Small intestine (tissue), 7 donors: ENCODE measurements at regions not wholly inside any gene's neighbourhood (a gene's known extent, or its start where the extent isn't known, plus 50 kb on each side); places are given as distances from the start of the nearest gene placed in this dataset.

Experiments used
- DNase-seq, 2 donors: peaks; one replicate each; pipeline versions ENCODE4 v3.0.0 to v3.0.0-alpha.2; 2013
- FAIRE-seq: peaks from 2 replicates; lab custom pipeline; 2012; peaks lifted over from hg19 to GRCh38; lab: Jason Lieb, UNC
- H3K27ac ChIP-seq, 3 donors: one replicate each; pipeline ENCODE4 v1.5.1; 2013; ENCODE audit warnings: low read length in 2 of 3, mild to moderate bottlenecking in 2 of 3, control low read depth in 1 of 3, inconsistent platforms in 1 of 3, low read depth in 1 of 3, moderate library complexity in 1 of 3
- H3K27me3 ChIP-seq, 3 donors: one replicate each; pipeline ENCODE4 v1.6.1; 2013; ENCODE audit warnings: low read length in 3 of 3, inconsistent platforms in 1 of 3; ENCODE audit not compliant: control insufficient read depth in 3 of 3, insufficient read depth in 3 of 3
- H3K36me3 ChIP-seq, 3 donors: one replicate each; pipeline ENCODE4 v1.6.1; 2013; ENCODE audit warnings: low read length in 3 of 3, inconsistent platforms in 1 of 3, low read depth in 1 of 3, mild to moderate bottlenecking in 1 of 3, moderate library complexity in 1 of 3; ENCODE audit not compliant: control insufficient read depth in 3 of 3, insufficient read depth in 2 of 3
- H3K4me1 ChIP-seq, 3 donors: one replicate each; pipeline ENCODE4 v1.6.1; 2013; ENCODE audit warnings: low read length in 2 of 3, inconsistent platforms in 1 of 3, low read depth in 1 of 3, mild to moderate bottlenecking in 1 of 3, moderate library complexity in 1 of 3; ENCODE audit not compliant: control insufficient read depth in 3 of 3, insufficient read depth in 2 of 3
- H3K4me3 ChIP-seq, 3 donors: one replicate each; pipeline ENCODE4 v1.5.1; 2013; ENCODE audit warnings: low read length in 3 of 3, control low read depth in 1 of 3, inconsistent platforms in 1 of 3, low read depth in 1 of 3, mild to moderate bottlenecking in 1 of 3, moderate library complexity in 1 of 3
- H3K9me3 ChIP-seq, 2 donors: one replicate each; pipeline ENCODE4 v1.6.1; 2013; ENCODE audit warnings: low read depth in 1 of 2, low read length in 1 of 2; ENCODE audit not compliant: control insufficient read depth in 2 of 2, insufficient read depth in 1 of 2
- WGBS, 3 donors: extraction: QIAGEN DNeasy Blood & Tissue Kit; methylation state at CpG; one replicate each; pipeline ENCODE4 v1.1.7; 2013; 5-methylcytosine and 5-hydroxymethylcytosine counted together
- donor health status: healthy with polysubstance abuse.
- donor health status: control.
- donor health status: control.
- donor health status: Bipolar disorder and iron deficiency.
- donor health status: healthy.

GRCh38 chr13:30816736-30817135, 81.4 kb downstream of the ALOX5AP start:
- Histone ChIP-seq H3K4me1 (peaks cover 0 to 4% (median 0%) of the 10 kb centered on the region in 3 donors), H3K4me3 (no peak overlapping the region), H3K9me3 (no peaks in the 10 kb centered on the region), H3K27me3 (no peaks in the 10 kb centered on the region), H3K36me3 (no peaks in the 10 kb centered on the region), H3K27ac (no peak overlapping the region)
- FAIRE-seq (no peak), DNase-seq (no peak)
- WGBS, 3 donors, result 66 to 86% (median 80%) methylated on average over 6 of the region's 6 CpGs

- peaks cover 0 to 4% (median 3%) of the 10 kb centered on the region in 3 donors for H3K4me1 ChIP-seq
- H3K9me3 ChIP-seq, result no peaks in the 10 kb centered on the region
- 91 to 93% (median 91%) methylated on average over 10 of the region's 10 CpGs for WGBS, 3 donors
- no peak overlapping the region for H3K27ac ChIP-seq
- no peaks in the 10 kb centered on the region for H3K36me3 ChIP-seq
- H3K27me3 ChIP-seq, result no peaks in the 10 kb centered on the region
- no peak overlapping the region for H3K4me3 ChIP-seq
- no peak for DNase-seq
- no peak for FAIRE-seq
These were observed 83.1 kb downstream of the ALOX5AP start for GRCh38 chr13:30818323-30818960.

GRCh38 chr13:30819136-30819888, 84.0 kb downstream of the ALOX5AP start:
- H3K27ac ChIP-seq, result no peak overlapping the region
- FAIRE-seq (no peak), DNase-seq (peak in 1 of 2 donors; percentile 61)
- no peaks in the 10 kb centered on the region for H3K36me3 ChIP-seq
- peaks cover 0 to 8% (median 3%) of the 10 kb centered on the region in 3 donors for H3K4me1 ChIP-seq
- 62 to 76% (median 65%) methylated on average over 7 of the region's 7 CpGs for WGBS, 3 donors
- no peak overlapping the region for H3K4me3 ChIP-seq
- no peaks in the 10 kb centered on the region for H3K9me3 ChIP-seq
- peaks cover 0 to 2% (median 0%) of the 10 kb centered on the region in 3 donors for H3K27me3 ChIP-seq

GRCh38 chr13:30821421-30821820, 84.7 kb upstream of the MEDAG start:
- Histone ChIP-seq H3K36me3 (no peaks in the 10 kb centered on the region), H3K4me3 (no peak overlapping the region), H3K9me3 (no peaks in the 10 kb centered on the region), H3K27ac (no peak overlapping the region), H3K27me3 (peaks cover 0 to 2% (median 0%) of the 10 kb centered on the region in 3 donors), H3K4me1 (peaks cover 0 to 8% (median 3%) of the 10 kb centered on the region in 3 donors)
- no peak for DNase-seq
- WGBS, 3 donors, result 81 to 88% (median 82%) methylated on average over 2 of the region's 2 CpGs
- no peak for FAIRE-seq

- H3K27me3 ChIP-seq, result peaks cover 0 to 2% (median 0%) of the 10 kb centered on the region in 3 donors
- FAIRE-seq (no peak), DNase-seq (no peak)
- peaks cover 0 to 4% of the 10 kb centered on the region in 2 donors for H3K9me3 ChIP-seq
- 20 to 37% (median 34%) methylated on average over 10 of the region's 10 CpGs for WGBS, 3 donors
- no peaks in the 10 kb centered on the region for H3K36me3 ChIP-seq
- H3K4me3 ChIP-seq, result no peak overlapping the region
- H3K4me1 ChIP-seq, result peaks cover 0 to 4% (median 3%) of the 10 kb centered on the region in 3 donors
- no peak overlapping the region for H3K27ac ChIP-seq
These were observed 81.4 kb upstream of the MEDAG start for GRCh38 chr13:30824651-30825050.

- H3K27ac ChIP-seq, result no peak overlapping the region
- H3K4me3 ChIP-seq, result no peak overlapping the region
- FAIRE-seq (no peak), DNase-seq (no peak)
- peaks cover 0 to 8% of the 10 kb centered on the region in 2 donors for H3K9me3 ChIP-seq
- H3K36me3 ChIP-seq, result no peaks in the 10 kb centered on the region
- H3K27me3 ChIP-seq, result peaks cover 0 to 2% (median 0%) of the 10 kb centered on the region in 3 donors
- WGBS, 3 donors, result 75 to 95% (median 84%) methylated on average over 15 of the region's 15 CpGs
- H3K4me1 ChIP-seq, result peaks cover 3 to 13% (median 3%) of the 10 kb centered on the region in 3 donors
These were observed 79.0 kb upstream of the MEDAG start for GRCh38 chr13:30826911-30827577.

- 75 to 95% (median 94%) methylated on average over 3 of the region's 3 CpGs for WGBS, 3 donors
- H3K4me3 ChIP-seq, result no peak overlapping the region
- H3K27me3 ChIP-seq, result peaks cover 0 to 2% (median 0%) of the 10 kb centered on the region in 3 donors
- DNase-seq, result no peak
- no peak overlapping the region for H3K27ac ChIP-seq
- FAIRE-seq, result no peak
- peaks cover 3 to 18% (median 3%) of the 10 kb centered on the region in 3 donors for H3K4me1 ChIP-seq
- H3K36me3 ChIP-seq, result no peaks in the 10 kb centered on the region
- H3K9me3 ChIP-seq, result peaks cover 0 to 8% of the 10 kb centered on the region in 2 donors
These were observed 78.5 kb upstream of the MEDAG start for GRCh38 chr13:30827578-30827925.

- WGBS, 3 donors, result 79 to 83% (median 81%) methylated on average over 2 of the region's 2 CpGs
- FAIRE-seq (no peak), DNase-seq (no peak)
- H3K4me3 ChIP-seq, result no peak overlapping the region
- no peaks in the 10 kb centered on the region for H3K27me3 ChIP-seq
- peaks cover 0 to 8% of the 10 kb centered on the region in 2 donors for H3K9me3 ChIP-seq
- H3K27ac ChIP-seq, result no peak overlapping the region
- H3K36me3 ChIP-seq, result no peaks in the 10 kb centered on the region
- H3K4me1 ChIP-seq, result peaks cover 0 to 28% (median 6%) of the 10 kb centered on the region in 3 donors
These were observed 76.8 kb upstream of the MEDAG start for GRCh38 chr13:30829145-30829832.
